Stomach (tissue), 4 donors: ENCODE measurements at regions not wholly inside any gene's neighbourhood (a gene's known extent, or its start where the extent isn't known, plus 50 kb on each side); places are given as distances from the start of the nearest gene placed in this dataset.

ENCODE experiments used
- POLR2A ChIP-seq, 4 donors: fragments of 450-650 bp; IDR thresholded peaks; one replicate each; pipeline ENCODE4 v1.6.1; 2016; ENCODE audit warnings: antibody characterized with exemption in 4 of 4, control low read depth in 2 of 4, mild to moderate bottlenecking in 1 of 4, moderate library complexity in 1 of 4
- POLR2AphosphoS5 ChIP-seq, 3 donors: sonication (generic); formaldehyde crosslinking; IDR thresholded peaks; one replicate each; pipeline ENCODE4 v1.6.1; 2016; ENCODE audit warnings: antibody characterized with exemption in 3 of 3
- TF ChIP-seq, protein P1 (sequence below), 7 experiments: fragments of 450-650 bp in 4 of 7; fragments of 200-600 bp in 3 of 7; sonication (generic) in 3 of 7; IDR thresholded peaks; one replicate each; pipeline ENCODE4 v1.5.1; 2016 to 2019; ENCODE audit warnings: antibody characterized with exemption in 7 of 7, control low read depth in 2 of 7, mild to moderate bottlenecking in 1 of 7

DNA sequence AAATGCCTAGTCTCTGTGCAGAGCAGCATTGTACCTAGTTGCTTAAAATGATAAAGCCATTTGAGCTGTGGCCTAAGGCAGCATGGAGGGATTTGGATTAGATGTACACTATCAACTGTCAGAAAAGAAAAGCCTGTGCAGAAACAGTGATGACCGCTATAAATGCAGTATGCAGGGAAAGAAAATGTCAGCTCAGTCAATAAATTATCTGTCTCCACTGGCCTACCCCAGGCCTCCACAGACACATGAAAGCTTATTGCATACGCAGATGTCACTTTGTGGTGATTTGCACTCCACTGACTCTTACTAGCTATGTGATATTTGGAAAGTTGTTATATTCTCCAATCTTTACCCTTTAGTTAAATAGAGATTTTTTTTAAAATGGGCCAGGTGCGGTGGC, 221.9 kb upstream of the OPRM1 start:
- TF ChIP-seq, protein P1, sequence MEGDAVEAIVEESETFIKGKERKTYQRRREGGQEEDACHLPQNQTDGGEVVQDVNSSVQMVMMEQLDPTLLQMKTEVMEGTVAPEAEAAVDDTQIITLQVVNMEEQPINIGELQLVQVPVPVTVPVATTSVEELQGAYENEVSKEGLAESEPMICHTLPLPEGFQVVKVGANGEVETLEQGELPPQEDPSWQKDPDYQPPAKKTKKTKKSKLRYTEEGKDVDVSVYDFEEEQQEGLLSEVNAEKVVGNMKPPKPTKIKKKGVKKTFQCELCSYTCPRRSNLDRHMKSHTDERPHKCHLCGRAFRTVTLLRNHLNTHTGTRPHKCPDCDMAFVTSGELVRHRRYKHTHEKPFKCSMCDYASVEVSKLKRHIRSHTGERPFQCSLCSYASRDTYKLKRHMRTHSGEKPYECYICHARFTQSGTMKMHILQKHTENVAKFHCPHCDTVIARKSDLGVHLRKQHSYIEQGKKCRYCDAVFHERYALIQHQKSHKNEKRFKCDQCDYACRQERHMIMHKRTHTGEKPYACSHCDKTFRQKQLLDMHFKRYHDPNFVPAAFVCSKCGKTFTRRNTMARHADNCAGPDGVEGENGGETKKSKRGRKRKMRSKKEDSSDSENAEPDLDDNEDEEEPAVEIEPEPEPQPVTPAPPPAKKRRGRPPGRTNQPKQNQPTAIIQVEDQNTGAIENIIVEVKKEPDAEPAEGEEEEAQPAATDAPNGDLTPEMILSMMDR (IDR thresholded peaks at IDR 0.05) = no peak
- TF ChIP-seq POLR2A (IDR thresholded peaks at IDR 0.05) (no peak), POLR2AphosphoS5 (IDR thresholded peaks at IDR 0.05) (no peak)
